ENCODE measurements at regions not wholly inside any gene's neighbourhood (a gene's known extent, or its start where the extent isn't known, plus 50 kb on each side); places are given as distances from the start of the nearest gene placed in this dataset.

DNA sequence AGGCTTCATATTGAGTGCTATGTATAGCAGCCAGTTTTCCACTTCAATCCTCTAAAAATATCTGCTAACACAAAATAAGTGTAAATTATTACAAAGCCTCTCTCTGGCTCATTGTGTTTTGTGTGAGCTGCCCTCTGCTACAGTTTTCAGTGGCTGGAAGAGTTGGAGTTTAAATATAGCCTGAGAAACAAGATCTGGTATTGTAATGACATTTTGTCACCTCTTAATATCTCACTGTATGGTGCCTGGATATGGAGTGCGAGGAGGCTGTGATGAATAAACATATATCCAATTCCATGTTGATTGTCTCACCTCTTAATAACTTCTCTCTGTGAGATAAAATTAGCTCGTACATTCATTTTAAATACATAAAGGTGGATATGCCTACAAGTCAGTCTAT lies 269.7 kb downstream of the FLRT2 start:
- no peak for DNase-seq

DNA sequence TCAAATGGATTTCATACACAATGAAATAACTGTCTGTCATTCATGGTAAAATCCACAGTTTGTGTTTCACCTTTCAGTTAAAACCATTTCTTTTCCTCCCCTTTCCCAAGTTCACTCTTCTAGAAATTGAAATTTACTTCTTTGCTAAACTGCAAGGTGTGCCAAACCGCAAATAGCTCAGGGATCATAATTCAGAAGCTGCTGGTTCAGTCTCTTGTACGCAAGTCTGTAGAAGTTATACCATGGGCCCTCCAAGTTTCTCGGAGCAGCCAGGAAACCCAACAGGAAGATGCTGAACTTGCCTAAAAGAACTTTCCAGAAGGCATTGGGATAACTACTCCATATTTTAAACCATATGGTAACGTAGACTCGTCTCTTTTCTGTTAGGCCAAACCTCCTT lies 268.9 kb downstream of the FLRT2 start:
- DNase-seq, result no peak

DNA sequence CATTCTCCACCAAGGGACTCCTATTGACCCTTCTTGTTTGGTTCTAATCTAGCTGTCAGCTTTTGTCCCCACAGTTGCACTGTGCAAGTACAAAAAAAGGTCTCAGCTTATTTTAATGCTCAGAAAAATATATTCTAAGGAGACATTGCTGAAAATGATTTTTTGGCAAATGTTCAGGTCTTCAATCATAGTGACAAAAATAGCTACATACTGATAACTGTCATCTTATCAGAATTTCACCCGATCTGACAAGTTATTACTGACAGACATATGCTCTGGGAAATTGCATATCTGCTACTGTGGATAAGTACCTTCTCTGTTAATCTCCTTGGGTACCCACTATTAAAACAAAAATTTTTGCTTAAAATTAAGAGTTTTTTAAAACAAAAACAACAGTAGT lies 263.6 kb downstream of the FLRT2 start:
- DNase-seq, result no peak

DNA sequence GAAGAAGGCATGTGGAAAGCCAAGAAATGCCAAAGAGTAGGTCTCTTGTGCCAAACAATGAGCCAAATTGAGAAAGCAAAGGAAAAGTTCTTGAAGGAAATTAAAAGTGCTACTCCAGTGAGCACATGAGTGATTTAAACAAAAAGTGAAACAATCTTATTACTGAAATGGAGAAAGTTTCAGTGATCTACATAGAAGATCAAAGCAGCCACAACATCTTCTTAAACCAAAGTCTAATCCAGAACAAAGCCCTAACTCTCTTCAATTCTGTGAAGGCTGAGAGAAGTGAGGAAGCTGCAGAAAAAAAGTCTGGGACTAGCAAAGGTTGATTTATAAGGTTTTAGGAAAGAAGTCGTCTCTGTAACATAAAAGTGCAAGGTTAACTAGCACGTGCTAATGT lies 259.6 kb downstream of the FLRT2 start:
- DNase-seq, result no peak

DNA sequence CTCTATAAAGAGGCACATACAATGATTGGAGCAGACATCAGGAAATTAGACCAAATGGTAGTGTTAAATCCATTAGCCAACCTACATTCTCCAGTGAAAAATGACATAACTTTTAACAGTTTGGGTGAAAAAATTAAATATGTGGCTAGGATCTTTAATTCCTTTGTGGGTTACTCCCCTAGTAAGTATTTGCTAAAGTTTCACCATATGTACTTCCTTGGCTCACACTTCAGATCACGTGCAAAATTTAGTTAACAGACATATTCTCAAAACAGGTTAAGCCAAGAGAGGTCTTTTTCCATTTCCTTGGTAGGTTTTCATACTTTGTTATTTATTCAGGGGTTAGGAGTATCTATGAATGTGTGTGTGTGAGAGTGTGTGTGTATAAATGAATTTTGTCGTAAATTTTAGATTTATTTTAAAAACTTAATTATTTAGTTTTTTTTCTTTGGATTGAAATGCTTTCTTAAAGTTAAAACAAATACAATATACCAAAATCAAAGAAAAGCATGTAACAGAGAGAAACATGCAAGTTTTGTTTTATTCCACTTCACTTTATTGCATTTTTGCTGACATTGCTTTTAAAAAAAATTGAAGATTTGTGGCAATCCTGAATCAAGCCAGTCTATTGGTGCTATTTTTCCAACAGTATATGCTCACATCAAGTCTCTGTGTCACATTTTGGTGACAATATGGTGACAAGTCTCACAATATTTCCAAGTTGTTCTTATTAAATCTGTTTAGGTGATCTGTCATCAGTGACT lies 258.7 kb downstream of the FLRT2 start:
- no peak for DNase-seq

DNA sequence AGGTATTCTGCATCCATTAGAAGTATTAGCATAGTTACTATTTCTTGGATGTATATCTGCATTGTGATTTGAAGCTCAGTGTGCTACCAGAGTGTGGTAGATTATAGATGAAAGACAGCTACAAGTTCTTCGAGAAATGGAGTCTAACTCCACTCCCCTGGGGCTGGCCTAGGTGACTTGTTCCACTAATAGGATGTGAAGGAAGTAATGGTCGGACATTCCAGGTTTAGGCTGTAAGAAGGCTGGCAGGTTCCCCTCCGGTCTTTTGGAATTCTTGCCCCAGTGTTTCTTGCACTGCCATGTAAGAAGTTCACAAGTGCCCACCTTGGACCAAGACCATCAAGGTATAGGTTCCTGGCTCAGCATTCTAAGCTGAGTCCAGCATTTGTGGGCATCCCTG lies 236.4 kb downstream of the FLRT2 start:
- DNase-seq, result no peak

DNA sequence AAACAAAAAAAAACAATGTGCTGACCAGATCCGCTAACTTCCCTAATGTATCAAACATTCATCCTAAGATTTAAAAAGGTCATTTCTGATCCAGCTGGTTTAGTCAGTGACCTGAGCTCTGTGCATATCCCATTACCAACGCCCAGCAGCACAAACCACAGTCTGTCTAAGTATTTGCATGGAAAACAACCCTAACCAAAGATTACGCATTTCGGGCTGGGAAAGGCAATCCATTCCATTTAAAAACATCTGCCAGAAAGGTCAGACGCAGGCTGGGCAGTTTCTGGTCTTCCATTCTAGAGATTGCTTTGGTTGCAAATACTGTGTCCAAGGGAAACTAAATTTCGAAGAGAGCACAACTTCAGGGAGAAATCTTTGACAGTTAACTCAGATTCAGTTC lies 234.9 kb downstream of the FLRT2 start:
- DNase-seq, result no peak

DNA sequence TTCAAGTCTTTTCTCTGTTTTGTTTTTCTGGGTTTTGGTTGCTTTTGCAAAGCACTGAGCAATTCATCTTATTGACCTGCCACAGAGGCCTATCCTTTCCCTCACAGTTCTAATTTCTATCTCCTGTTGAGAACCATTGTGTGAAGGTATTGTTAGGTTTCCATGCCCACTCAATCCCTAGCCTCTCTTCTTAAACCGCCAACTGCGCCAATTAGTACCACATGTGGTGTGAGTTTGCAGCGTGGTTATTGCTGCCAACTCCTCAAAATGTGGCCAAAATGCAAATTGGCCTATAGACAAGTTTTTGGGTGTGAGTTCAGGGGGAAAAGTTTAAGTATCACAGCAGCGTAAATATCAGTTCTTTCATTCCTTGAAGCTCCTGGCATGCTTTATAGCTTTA lies 232.6 kb downstream of the FLRT2 start:
- no peak for DNase-seq

DNA sequence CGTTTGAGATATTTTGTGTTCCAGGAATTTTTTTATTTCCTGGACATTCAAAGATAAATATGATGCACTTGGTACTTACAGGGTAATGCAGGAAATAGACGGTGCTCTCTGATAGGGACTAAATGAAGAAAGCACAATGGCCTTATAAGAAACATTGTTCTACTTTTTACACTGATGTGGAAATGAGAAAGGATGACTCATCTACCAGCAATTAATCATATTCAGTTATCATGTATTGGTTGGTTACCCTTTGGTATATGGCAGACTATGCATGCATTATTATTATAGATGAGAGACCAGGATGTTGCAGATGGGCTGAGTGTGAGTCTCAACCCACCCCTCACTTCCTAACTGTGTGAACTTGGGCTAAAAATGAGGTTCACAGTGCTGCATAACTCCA lies 222.2 kb downstream of the FLRT2 start:
- no peak for DNase-seq

DNA sequence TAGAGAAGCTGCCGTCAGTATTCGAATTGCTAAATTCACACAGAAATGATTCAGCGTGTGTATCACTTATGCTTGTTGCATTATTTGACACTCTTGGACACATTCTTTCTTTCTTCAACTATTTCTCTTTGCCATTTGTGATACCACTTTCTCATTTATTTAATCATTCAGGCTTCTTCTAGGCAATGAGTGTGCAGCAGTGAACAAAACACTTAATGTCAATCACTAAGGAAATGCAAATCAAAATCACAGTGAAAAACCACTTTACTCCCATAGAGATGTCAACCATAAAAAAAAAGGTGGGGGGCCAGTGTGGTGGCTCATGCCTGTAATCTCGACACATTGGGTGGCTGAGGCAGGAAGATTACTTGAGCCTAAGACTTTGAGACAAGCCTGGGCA lies 214.6 kb downstream of the FLRT2 start:
- no peak for DNase-seq

DNA sequence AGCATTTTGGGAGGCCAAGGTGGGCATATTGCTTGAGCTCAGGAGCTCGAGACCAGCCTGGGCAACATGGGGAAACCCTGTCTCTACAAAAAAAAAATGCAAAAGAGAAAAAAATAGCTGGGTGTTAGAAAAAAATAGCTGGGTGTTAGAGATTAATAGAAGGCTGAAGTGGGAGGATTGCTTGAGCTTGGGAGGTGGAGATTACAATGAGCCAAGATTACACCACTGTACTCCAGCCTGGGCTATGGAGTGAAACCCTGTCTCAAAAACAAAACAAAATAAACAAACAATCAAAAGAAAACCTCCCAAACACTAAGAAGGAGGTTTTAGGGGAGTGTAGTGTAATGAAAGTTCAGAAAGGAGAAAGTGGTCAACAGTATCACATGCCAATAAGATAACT lies 202.1 kb downstream of the FLRT2 start:
- no peak for DNase-seq

DNA sequence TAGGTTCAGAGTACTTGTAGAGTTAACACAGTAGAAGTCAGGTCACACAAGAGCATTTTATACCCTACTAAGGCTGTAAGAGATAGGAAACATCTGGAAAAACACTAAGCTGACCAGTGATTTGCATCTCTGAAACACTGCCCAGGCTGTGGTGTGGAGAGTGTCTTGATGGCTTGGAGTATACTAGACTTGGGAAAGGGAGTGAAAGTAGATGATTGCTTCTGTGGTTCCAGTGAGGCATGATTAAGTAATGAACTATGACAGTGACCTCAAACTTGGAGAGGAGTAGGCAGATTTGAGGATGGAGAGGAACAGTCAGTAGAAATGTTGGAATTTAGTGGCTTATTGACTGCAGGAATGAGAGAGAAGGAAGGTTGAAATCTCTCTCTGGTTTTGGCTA lies 201.2 kb downstream of the FLRT2 start:
- no peak for DNase-seq

DNA sequence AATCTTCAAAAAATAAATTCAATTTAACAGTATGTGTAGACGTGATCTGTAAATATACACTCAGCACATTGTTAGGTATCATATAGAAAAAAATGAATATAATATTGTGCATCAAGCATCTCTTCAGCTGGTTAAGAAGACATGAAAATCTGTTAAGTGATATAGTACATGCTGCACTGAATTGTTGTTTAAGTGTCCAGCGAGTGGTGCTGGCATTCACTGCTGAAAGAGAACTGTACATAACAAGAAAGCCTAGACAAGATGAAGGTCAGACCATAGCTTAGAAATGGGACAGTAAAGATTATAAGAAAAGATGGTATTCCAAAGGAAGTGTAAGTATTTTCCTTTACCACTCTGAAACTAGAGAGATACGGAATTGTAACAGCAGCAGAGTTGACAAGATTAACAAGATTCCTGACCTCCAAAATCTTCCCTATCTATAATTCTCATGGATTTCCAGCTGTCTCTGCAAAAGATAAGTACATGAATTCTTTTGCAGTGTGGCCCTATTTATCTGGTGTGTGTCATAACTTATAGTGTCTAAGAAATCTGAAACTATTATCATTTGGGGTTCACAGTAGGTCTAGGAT lies 198.6 kb downstream of the FLRT2 start:
- no peak for DNase-seq

DNA sequence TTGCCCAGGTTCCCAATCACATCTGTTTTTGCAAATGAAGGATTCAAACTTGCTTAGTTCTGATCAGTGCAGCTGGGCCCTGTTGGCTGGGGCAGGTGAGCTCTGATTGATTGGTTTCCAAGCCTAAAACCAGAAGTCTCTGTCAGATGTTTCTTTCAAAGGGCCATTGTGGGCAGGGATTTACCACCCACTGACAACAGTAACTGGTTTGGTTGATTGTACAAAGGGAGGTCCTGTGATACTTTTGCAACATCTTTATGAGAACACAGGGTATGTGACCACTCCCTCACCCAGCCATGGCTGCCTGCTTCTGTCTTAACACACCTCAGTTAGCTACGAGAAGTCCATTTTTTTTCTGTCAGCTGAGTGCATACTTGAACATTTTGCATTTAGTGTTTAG lies 184.1 kb downstream of the FLRT2 start:
- no peak for DNase-seq

DNA sequence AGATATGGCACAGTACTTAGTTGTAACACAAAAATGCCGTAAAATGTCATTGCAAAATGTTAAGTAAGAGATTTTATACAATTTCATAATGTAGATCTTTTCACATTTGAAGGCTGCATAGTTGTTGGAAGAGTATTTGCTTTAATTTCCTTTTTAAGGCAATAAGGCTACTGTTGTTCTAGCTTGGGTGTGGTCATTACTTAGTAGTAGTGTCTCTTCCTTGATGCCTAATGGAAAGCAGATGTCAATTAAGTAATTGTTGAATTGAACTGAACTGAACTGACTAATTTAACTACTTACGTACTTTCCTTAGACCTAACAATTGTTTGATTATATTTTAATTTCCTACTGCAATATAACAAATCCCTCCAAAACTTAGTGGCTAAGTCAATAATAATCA lies 181.7 kb downstream of the FLRT2 start:
- no peak for DNase-seq

All from CD4-positive, alpha-beta T cell treated with Interferon gamma for 1 hour (primary cell).